ENCODE measurements at regions not wholly inside any gene's neighbourhood (a gene's known extent, or its start where the extent isn't known, plus 50 kb on each side); places are given as distances from the start of the nearest gene placed in this dataset.

GRCh38 chr1:214216021-214216420 is 64.9 kb upstream of the SMYD2 start:
- no peak for TF ChIP-seq POLR2A (IDR thresholded peaks at IDR 0.05)
- no peak for TF ChIP-seq CTCF (IDR thresholded peaks at IDR 0.05)
- H3K9me3 ChIP-seq, result no peaks in the 10 kb centered on the region
- H3K36me3 ChIP-seq (ENCODE audit: low read depth, missing control alignments), result no peaks in the 10 kb centered on the region
- H3K27me3 ChIP-seq, result no peaks in the 10 kb centered on the region
- H3K4me3 ChIP-seq, result no peak overlapping the region
- peaks cover 4% of the 10 kb centered on the region for H3K4me1 ChIP-seq
- 84 to 90% methylated on average over 1 of the region's 1 CpG for WGBS, 2 donors
- DNase-seq, result no peak
- intact Hi-C loops (cut with DNase I; ENCODE audit: low total_unique reads), result no loop called here
- no peak overlapping the region for H3K27ac ChIP-seq

- intact Hi-C loops (cut with DNase I; ENCODE audit: low total_unique reads), result no loop called here
- DNase-seq, result no peak
- H3K27me3 ChIP-seq, result no peaks in the 10 kb centered on the region
These were observed 64.2 kb upstream of the SMYD2 start for GRCh38 chr1:214216779-214217178.

GRCh38 chr1:214219902-214220301 is 61.1 kb upstream of the SMYD2 start:
- H3K4me3 ChIP-seq, result no peak overlapping the region
- intact Hi-C loops (cut with DNase I; ENCODE audit: low total_unique reads), result no loop called here
- TF ChIP-seq POLR2A (IDR thresholded peaks at IDR 0.05) (no peak), CTCF (IDR thresholded peaks at IDR 0.05) (no peak)
- no peaks in the 10 kb centered on the region for H3K27me3 ChIP-seq
- no peaks in the 10 kb centered on the region for H3K9me3 ChIP-seq
- no peak for DNase-seq
- H3K36me3 ChIP-seq (ENCODE audit: low read depth, missing control alignments), result no peaks in the 10 kb centered on the region
- no peak overlapping the region for H3K27ac ChIP-seq
- WGBS, 2 donors, result 84 to 86% methylated on average over 4 of the region's 4 CpGs
- H3K4me1 ChIP-seq, result peaks cover 6% of the 10 kb centered on the region

More at GRCh38 chr1:214216779-214217178, 64.2 kb upstream of the SMYD2 start:
- TF ChIP-seq POLR2A (IDR thresholded peaks at IDR 0.05) (no peak), CTCF (IDR thresholded peaks at IDR 0.05) (no peak)
- Histone ChIP-seq H3K9me3 (no peaks in the 10 kb centered on the region), H3K4me3 (no peak overlapping the region), H3K27ac (no peak overlapping the region), H3K4me1 (peaks cover 4% of the 10 kb centered on the region), H3K36me3 (ENCODE audit: low read depth, missing control alignments) (no peaks in the 10 kb centered on the region)

- Histone ChIP-seq H3K4me3 (no peak overlapping the region), H3K4me1 (peaks cover 9% of the 10 kb centered on the region), H3K27me3 (no peaks in the 10 kb centered on the region), H3K36me3 (ENCODE audit: low read depth, missing control alignments) (no peaks in the 10 kb centered on the region), H3K9me3 (no peaks in the 10 kb centered on the region), H3K27ac (no peak overlapping the region)
- intact Hi-C loops (cut with DNase I; ENCODE audit: low total_unique reads), result no loop called here
- no peak for TF ChIP-seq POLR2A (IDR thresholded peaks at IDR 0.05)
- TF ChIP-seq CTCF (IDR thresholded peaks at IDR 0.05), result no peak
- no peak for DNase-seq
- 91% methylated on average over 5 of the region's 5 CpGs for WGBS, 2 donors
These were observed 60.1 kb upstream of the SMYD2 start for GRCh38 chr1:214220891-214221290.

GRCh38 chr1:214224611-214225354 is 56.2 kb upstream of the SMYD2 start:
- no peak for TF ChIP-seq CTCF (IDR thresholded peaks at IDR 0.05)
- no peak for TF ChIP-seq POLR2A (IDR thresholded peaks at IDR 0.05)
- peak; percentile 36 for DNase-seq
- Histone ChIP-seq H3K9me3 (no peaks in the 10 kb centered on the region), H3K36me3 (ENCODE audit: low read depth, missing control alignments) (no peaks in the 10 kb centered on the region), H3K27ac (no peak overlapping the region), H3K4me3 (peak overlapping the region; percentile 2 to 40), H3K27me3 (no peaks in the 10 kb centered on the region), H3K4me1 (peaks cover 9% of the 10 kb centered on the region)
- intact Hi-C loops (cut with DNase I; ENCODE audit: low total_unique reads), result no loop called here
- 6 to 7% methylated on average over 24 of the region's 24 CpGs for WGBS, 2 donors
